ENCODE measurements at regions not wholly inside any gene's neighbourhood (a gene's known extent, or its start where the extent isn't known, plus 50 kb on each side); places are given as distances from the start of the nearest gene placed in this dataset.

- no peak overlapping the region for H3K4me3 Mint-ChIP-seq
- no peaks in the 10 kb centered on the region for H3K36me3 ChIP-seq (ENCODE audit: insufficient read depth)
- H3K27ac ChIP-seq (ENCODE audit: low read depth), result no peak overlapping the region
- peaks cover 12% of the 10 kb centered on the region for H3K9me2 ChIP-seq (ENCODE audit: insufficient read depth)
- DNase-seq (ENCODE audit: low spot score) (no peak), ATAC-seq (no peak)
- H3K4me1 ChIP-seq (ENCODE audit: insufficient read depth), result peaks cover 6% of the 10 kb centered on the region
- peaks cover 5% of the 10 kb centered on the region; the same call in 2 of the 3 replicates for H3K4me1 Mint-ChIP-seq
- no peaks in the 10 kb centered on the region for H3K9me3 Mint-ChIP-seq
- H3K36me3 Mint-ChIP-seq (ENCODE audit: low read depth), result no peaks in the 10 kb centered on the region
- H3F3A ChIP-seq (replicated peaks; ENCODE audit: low read depth), result no peaks in the 10 kb centered on the region
- H3K4me3 ChIP-seq, result no peak overlapping the region
- H4K20me1 ChIP-seq (replicated peaks; ENCODE audit: insufficient read depth), result no peaks in the 10 kb centered on the region
- H3K4me2 ChIP-seq, result no peak overlapping the region
- no peaks in the 10 kb centered on the region for H3K27me3 ChIP-seq (ENCODE audit: insufficient read depth)
- TF ChIP-seq, protein P1, sequence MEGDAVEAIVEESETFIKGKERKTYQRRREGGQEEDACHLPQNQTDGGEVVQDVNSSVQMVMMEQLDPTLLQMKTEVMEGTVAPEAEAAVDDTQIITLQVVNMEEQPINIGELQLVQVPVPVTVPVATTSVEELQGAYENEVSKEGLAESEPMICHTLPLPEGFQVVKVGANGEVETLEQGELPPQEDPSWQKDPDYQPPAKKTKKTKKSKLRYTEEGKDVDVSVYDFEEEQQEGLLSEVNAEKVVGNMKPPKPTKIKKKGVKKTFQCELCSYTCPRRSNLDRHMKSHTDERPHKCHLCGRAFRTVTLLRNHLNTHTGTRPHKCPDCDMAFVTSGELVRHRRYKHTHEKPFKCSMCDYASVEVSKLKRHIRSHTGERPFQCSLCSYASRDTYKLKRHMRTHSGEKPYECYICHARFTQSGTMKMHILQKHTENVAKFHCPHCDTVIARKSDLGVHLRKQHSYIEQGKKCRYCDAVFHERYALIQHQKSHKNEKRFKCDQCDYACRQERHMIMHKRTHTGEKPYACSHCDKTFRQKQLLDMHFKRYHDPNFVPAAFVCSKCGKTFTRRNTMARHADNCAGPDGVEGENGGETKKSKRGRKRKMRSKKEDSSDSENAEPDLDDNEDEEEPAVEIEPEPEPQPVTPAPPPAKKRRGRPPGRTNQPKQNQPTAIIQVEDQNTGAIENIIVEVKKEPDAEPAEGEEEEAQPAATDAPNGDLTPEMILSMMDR (conservative IDR thresholded peaks at IDR 0.05; ENCODE audit: low read depth in 2 of 2), result no peak
- no peak for TF ChIP-seq EZH2 (IDR thresholded peaks at IDR 0.05; ENCODE audit: low read depth, unreplicated experiment)
- TF ChIP-seq EZH2phosphoT487 (IDR thresholded peaks at IDR 0.05; ENCODE audit: unreplicated experiment), result no peak
- TF ChIP-seq, protein P2, sequence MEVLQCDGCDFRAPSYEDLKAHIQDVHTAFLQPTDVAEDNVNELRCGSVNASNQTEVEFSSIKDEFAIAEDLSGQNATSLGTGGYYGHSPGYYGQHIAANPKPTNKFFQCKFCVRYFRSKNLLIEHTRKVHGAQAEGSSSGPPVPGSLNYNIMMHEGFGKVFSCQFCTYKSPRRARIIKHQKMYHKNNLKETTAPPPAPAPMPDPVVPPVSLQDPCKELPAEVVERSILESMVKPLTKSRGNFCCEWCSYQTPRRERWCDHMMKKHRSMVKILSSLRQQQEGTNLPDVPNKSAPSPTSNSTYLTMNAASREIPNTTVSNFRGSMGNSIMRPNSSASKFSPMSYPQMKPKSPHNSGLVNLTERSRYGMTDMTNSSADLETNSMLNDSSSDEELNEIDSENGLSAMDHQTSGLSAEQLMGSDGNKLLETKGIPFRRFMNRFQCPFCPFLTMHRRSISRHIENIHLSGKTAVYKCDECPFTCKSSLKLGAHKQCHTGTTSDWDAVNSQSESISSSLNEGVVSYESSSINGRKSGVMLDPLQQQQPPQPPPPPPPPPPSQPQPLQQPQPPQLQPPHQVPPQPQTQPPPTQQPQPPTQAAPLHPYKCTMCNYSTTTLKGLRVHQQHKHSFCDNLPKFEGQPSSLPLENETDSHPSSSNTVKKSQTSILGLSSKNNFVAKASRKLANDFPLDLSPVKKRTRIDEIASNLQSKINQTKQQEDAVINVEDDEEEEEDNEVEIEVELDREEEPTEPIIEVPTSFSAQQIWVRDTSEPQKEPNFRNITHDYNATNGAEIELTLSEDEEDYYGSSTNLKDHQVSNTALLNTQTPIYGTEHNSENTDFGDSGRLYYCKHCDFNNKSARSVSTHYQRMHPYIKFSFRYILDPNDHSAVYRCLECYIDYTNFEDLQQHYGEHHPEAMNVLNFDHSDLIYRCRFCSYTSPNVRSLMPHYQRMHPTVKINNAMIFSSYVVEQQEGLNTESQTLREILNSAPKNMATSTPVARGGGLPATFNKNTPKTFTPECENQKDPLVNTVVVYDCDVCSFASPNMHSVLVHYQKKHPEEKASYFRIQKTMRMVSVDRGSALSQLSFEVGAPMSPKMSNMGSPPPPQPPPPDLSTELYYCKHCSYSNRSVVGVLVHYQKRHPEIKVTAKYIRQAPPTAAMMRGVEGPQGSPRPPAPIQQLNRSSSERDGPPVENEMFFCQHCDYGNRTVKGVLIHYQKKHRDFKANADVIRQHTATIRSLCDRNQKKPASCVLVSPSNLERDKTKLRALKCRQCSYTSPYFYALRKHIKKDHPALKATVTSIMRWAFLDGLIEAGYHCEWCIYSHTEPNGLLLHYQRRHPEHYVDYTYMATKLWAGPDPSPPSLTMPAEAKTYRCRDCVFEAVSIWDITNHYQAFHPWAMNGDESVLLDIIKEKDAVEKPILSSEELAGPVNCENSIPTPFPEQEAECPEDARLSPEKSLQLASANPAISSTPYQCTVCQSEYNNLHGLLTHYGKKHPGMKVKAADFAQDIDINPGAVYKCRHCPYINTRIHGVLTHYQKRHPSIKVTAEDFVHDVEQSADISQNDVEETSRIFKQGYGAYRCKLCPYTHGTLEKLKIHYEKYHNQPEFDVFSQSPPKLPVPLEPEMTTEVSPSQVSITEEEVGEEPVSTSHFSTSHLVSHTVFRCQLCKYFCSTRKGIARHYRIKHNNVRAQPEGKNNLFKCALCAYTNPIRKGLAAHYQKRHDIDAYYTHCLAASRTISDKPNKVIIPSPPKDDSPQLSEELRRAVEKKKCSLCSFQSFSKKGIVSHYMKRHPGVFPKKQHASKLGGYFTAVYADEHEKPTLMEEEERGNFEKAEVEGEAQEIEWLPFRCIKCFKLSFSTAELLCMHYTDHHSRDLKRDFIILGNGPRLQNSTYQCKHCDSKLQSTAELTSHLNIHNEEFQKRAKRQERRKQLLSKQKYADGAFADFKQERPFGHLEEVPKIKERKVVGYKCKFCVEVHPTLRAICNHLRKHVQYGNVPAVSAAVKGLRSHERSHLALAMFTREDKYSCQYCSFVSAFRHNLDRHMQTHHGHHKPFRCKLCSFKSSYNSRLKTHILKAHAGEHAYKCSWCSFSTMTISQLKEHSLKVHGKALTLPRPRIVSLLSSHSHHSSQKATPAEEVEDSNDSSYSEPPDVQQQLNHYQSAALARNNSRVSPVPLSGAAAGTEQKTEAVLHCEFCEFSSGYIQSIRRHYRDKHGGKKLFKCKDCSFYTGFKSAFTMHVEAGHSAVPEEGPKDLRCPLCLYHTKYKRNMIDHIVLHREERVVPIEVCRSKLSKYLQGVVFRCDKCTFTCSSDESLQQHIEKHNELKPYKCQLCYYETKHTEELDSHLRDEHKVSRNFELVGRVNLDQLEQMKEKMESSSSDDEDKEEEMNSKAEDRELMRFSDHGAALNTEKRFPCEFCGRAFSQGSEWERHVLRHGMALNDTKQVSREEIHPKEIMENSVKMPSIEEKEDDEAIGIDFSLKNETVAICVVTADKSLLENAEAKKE (CRISPR knock-in tag; IDR thresholded peaks at IDR 0.05), result no peak
- no peak for TF ChIP-seq JUNB (IDR thresholded peaks at IDR 0.05; ENCODE audit: unreplicated experiment)
- TF ChIP-seq POLR2AphosphoS5 (IDR thresholded peaks at IDR 0.05; ENCODE audit: low read depth), result no peak
- TF ChIP-seq REST (IDR thresholded peaks at IDR 0.05; ENCODE audit: unreplicated experiment), result no peak
- no peak for TF ChIP-seq ZNF331 (CRISPR knock-in tag; IDR thresholded peaks at IDR 0.05; ENCODE audit: low read depth)
- no peak for TF ChIP-seq ZNF114 (CRISPR knock-in tag; IDR thresholded peaks at IDR 0.05)
- TF ChIP-seq CREB1 (CRISPR knock-in tag; IDR thresholded peaks at IDR 0.05; ENCODE audit: low read depth), result no peak
- TF ChIP-seq ETS1 (IDR thresholded peaks at IDR 0.05), result no peak
- no peak for TF ChIP-seq NANOG (IDR thresholded peaks at IDR 0.05; ENCODE audit: borderline replicate concordance)
- no peak for TF ChIP-seq STAT1 (IDR thresholded peaks at IDR 0.05; ENCODE audit: unreplicated experiment)
- no peak overlapping the region for H2AFZ ChIP-seq
- peaks cover 2% of the 10 kb centered on the region for H3K27me3 Mint-ChIP-seq (ENCODE audit: insufficient read depth, low read depth, poor library complexity)
- H3K27ac Mint-ChIP-seq, result no peak overlapping the region
- no peaks in the 10 kb centered on the region for H3K79me2 ChIP-seq (replicated peaks; ENCODE audit: insufficient read depth)
These were observed 255.3 kb upstream of the KLF4 start for GRCh38 chr9:107744873-107745272.

Data from GM23338 (cell line).